CD4-positive, alpha-beta T cell treated with Interleukin-4 for 1 hour (primary cell): ENCODE measurements at regions not wholly inside any gene's neighbourhood (a gene's known extent, or its start where the extent isn't known, plus 50 kb on each side); places are given as distances from the start of the nearest gene placed in this dataset.

Source experiments
- DNase-seq, 2 donors: peaks; one replicate each; pipeline ENCODE4 v3.0.0-alpha.2; 2020 to 2022

DNA sequence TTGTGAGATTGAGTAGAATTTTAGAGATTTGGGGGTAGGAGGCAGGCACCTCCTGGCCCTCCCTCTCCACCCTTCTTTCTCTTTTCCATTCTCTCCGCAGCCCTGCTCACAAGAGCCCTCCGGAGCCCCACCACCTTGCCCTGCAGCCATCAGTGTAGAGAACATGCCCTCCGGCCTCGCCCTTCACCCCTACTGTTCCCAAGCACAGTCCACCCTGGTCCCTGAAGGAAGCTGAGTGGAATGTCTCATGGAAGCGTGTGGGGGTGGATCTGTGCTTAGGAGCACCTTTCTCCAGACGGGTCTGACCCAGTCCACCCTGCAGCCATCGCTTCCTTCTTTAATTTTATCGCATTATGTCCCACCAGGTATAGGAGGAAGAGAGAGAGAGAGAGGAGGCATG lies 267.1 kb downstream of the NSG2 start:
- no peak for DNase-seq

DNA sequence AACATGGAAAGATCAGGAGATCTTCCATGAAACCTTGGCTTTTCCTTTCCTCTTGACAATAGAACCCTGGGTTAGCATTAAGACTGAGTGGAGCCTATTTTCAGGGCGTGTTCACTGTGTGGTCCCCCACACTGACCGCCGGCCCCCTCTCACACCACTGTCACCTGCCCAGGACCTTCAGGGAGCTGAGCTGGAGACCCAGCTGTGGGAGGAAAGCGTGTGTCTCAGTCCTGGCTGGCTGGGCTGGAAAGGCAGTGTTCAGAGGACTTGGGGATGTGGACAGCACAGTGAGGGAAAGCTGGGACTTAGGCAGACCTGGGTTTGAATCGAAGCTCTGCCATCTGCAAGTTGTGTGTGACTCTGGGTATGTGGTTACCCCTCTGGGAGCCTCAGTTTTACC lies 268.1 kb downstream of the NSG2 start:
- DNase-seq, result no peak

DNA sequence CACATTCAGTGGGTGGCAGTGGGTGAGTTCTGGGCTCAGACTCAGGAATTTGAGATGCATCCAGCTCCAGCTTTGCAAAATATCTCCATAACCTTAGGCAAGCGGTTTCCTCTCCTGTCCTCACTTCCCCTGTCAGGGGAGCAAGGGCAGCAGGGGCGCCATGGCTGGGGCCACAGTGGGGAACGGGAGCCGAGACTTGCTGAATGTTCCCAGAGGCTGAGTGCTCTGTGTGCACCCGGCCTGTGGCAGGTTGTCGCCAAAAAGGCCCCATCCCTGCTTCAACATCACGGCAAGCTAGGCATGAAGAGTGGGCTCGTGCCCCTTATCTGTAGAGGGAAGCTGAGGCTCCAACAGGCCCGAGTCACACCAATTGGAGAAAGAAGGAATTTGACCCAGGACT lies 268.8 kb downstream of the NSG2 start:
- DNase-seq, result no peak

DNA sequence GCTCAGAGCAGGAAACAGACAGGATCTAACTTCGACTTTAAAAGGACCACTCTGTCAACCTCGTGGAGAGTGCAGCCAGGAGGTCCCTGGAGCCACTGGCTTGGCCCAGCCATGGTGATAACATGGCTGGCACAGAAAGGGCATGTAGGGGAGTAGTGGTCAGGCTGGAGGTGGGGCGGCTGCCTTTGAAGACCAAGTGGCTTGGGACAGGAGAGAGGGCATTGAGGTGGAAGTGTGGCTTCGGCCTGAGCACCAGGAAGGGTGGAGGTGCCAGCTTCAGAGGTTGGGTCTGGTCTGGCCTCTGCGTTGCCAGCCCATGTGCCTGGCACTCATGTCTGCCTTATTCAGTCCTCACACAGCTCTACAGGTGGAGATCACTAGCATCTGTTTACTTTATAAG lies 270.0 kb downstream of the NSG2 start:
- DNase-seq, result no peak

DNA sequence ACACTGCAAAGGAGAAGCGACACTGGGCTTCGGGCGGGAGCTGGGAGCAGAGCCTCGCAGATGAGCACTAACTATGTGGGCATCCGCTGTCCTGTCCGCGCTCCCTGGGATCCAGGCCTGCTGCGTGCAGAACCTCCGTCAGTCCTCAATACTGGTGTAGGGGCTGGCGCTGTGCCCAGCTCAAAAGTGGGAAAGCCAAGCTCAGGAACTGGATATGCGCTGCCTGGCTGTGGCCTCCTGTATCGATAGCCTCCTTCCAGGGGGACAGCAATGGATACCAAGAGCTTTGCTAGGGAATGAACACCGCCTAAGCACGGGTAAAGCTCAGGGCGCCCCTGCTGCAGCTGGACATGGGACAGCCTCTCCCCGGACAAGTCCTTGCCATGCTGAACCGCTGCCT lies 270.4 kb downstream of the NSG2 start:
- DNase-seq, result no peak

DNA sequence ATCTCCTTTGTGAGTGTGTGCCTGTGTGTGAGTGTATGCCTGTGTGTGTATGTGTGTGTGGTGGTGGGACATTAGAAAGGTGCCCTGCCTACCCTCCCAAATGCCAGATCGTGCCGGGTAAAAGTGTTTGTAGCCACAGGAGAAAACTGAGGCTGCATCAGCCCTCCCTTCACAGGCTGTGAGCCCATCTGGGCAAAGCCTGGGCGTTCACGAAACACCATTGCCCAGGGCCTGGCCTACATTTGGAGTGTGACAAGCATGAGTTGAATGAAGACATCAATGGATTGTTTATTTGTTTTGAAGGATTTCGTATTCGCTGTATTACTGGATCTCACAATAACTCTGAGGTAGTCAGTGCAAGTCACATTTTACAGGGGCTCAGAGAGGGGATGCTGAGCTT lies 270.8 kb downstream of the NSG2 start:
- DNase-seq, result no peak

DNA sequence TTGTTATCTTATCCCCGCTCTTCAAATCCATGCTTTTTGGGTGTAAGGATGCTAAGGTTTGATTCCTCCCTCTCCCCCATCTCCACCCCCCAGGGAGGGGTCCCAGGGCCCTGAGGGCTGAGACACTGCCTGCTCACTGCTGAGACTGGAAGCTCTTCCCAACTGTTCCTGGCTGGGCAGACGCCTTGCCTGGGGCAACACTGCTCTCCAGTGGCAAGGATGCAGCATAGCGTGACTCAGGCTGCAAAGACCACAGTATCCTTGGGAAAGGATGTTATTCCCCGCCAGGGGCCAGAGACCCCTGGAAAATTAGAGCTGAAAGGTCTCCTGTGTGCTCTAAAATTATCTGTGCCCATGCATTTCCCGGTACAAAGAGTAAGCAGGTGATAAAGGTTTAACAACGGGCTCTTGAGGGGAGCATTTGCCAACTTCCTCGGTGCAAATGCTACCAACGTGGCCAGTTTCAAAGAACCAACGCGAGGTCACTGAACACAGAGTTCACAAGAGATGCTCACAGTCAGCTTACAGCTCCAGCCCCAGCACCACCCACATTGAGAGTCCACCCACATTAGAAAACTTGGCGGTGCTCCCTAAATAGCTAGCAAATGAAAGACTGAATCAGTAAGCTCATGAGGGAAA lies 271.9 kb downstream of the NSG2 start:
- no peak for DNase-seq

DNA sequence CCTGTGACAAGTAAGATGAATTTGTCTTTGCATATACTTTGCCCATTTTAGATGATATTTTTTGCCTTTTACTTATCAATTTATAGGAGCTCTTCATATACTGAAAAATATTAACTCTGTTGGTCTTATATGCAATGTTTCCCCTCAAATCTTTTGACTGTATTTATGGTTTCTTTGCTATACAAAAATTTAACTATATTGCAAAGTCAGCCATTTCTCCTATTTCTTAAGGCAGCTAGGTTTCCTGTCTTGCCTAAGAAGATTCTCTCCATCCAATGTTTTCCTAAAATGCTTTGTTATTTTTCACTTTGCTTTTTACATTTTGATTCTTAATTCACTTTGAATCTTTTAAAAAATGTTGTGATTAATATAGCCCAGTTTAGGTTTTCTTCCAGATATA lies 273.1 kb downstream of the NSG2 start:
- no peak for DNase-seq

DNA sequence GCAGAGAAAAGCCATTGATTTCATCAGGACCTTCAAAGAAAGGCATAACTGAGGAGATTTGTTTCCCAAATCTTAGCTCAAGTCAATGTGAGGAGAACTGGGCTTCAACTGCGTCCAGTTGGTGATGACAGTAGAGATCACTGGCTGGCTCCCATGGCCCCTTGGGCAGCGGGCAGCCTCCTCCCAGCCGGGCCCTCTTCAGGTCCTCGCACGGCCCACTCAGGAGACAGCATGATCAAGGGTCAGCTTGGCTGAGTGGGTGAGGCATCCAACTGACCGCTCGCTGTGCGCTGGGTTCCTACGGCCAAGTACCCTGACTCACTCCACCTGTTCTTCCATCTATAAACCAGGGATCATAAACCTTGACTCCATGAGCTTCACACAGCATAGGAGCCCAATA lies 274.0 kb downstream of the NSG2 start:
- DNase-seq, result no peak

DNA sequence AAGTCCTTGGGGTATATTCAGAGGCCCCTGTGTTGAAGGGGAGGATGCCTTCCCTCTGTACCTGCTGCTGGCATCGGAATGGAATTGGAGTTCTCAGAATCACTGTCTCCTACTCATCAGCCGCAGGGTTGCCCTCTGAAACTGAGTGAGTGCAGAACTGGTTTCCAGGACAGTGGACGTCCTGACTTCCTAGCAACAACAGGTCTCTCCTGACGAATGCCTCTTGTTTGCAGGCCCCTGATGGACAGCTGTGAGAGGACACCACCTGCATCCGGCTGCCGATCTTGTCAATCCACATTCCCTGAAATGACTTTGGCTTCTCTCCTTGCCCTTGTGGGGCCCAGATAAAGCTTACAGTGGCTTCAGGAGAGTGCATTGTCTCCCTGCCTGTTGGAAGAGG lies 274.5 kb downstream of the NSG2 start:
- DNase-seq, result no peak

DNA sequence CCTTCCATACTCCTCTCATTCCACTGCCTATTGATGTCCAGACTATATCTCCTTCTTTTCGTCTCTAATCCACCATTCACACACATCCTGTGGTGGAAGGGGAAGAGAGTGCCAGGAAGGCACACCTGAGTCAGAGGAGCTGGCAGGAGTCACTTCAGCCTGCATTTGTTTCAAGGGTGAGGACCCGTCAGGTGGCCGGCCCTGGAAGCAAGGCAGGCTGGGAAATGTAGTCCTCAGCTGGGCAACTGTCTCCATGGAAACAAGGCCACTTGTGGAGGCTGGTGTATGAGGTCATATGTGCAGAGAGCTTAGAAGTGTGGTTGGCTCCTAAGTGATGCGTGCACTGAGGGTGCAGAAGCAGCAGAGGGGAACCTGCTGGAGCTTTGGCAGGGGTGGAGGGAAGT lies 278.4 kb downstream of the NSG2 start:
- no peak for DNase-seq

DNA sequence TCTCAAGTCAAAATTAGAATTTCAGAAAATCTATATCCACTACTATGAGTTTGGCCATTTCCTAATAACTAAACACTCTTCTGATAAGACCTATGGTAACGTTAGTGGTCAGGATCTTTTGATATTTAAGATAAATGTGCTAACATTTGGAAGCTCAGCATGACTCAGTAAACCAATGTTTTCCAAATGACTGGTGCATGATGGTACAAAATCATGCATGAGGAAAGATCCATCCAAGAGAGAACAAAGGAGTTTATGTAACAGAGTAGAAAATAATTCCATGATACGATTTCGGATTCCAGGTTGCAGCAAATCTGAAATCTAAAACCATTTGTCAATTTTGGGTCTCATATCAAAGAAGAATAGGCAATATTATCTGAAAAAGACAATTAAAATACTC lies 279.2 kb downstream of the NSG2 start:
- DNase-seq, result no peak

DNA sequence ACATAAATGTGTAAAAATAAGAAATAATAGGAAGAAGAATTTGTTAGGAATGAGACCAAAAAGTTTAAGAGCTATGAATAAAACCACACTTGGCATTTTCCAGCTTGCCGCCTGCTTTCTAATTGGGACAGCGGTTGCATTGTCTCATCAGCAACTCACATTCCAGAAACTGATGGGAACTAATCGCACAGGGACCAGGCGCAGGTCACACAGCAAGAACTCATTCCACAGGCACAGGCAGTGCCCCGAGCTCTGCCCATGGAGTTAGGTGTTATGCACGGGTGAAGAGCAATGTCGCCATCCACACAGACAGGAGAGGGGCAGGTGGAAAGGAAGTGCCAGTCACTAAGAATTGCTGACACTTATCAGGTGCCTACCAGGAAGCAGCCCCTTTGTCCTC lies 279.9 kb downstream of the NSG2 start:
- DNase-seq, result no peak

DNA sequence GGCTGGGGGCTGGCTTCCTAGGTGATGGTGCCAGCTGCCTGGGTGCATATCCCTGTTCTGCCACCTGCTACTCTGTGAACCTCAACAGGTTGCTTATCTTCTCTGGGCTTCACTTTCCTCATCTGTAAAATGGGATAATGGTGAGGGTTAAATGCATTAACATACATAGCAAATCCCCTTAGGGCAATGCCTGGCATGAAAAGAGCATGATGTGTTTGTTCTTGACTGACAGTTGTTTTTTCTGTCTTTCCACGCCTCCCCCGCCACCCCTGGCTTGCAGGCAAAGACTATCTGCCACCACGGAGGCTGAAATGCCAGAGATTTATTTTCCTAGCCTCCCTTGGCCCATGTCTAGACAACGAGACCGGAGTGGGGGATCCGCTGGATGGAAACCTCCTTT lies 280.5 kb downstream of the NSG2 start:
- no peak for DNase-seq

DNA sequence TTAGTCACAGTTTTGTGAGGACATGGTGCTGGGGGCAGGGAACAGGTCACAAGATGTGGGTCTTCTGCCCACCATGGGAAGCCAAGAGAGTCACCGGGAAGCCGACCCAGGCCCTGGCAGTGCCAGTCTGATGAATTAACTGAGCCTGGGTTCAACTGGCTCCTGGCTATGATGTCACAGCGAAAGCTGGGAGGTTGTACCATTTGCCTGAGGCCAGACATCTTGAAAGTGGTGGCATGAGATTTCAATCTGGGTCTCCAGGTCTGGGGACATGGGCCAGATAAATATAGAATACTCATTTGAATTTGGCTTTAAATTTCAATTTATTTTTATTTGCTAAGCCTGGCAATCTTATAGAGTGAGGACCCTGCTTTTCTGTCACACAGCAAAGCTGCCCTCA lies 280.9 kb downstream of the NSG2 start:
- no peak for DNase-seq

DNA sequence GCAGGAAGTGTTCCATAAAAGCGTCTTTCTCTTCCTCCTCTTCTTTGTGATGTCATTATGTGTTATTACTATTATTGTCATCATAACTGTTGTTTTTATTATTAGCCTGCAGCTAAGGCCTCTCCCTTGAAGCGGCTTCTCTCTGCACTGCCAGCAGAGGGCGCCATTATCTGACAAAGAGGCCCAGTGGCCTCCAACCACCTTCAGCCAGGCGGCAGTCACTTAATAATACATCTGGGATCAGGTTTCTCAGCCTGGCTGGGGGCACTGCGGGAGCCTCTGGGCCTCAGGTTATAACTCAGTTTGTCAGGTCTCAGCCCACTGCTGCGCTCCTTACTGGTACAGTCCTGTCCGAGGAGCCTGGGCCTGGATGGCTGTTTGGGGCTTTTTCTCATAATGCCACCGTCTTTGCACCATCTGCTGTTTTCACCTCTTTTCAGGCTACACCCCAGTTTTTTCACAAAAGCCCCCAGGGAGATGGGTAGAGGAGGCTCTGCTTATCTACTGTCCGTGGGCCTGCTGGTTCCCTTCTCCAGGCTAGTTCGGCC lies 281.9 kb downstream of the NSG2 start:
- DNase-seq, result peak; percentile 19 to 30

DNA sequence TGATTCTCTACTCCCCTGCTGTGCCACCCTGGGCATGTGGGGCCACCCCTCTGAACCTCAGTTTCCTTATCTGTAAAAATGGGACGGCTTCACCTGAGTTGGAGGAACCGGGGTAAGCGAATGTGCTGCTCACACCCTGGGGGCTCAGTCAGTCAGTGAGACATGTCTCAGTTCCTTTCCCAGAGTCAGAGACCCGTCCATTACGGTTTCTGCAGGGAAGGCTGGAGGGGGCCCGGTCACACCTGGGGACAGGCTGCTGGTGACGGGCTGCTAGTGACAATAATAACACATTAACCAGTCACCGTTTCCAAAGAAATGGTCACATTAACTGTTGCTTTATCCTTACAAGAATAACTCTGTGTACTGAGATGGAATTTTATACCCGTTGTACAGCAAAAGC lies 282.4 kb downstream of the NSG2 start:
- no peak for DNase-seq

DNA sequence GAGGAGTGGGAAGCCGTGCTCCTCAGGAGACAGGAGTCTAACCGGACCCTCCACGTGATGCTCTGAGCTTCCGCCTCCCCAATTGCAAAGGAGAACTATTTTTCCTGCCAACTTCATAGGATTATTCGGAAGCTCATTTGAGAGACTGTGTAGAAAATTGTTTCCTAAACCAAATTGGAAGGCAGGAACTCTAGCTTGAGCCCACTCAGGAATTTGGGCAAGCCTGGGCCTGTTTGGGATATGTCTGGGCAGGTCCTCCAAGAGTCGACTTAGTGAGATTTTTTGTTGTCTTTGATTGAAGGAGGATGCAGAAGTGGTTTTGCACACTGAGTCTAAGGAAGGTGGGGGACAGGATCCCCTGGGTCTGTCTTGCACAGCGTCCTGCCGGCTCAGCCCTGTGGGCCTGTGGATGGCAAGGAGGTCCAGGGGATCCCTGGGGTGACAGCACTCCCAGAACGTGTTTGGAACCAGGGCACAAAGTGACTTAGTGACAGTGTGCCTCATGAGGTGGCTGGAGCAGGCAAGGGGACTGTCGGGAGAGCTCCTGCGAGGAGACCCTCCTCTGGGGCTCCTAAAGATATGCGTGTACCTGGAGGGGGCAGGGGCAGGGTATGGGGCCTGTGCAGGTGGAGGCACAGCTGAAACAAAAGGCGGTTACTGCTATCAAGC lies 283.3 kb downstream of the NSG2 start:
- no peak for DNase-seq

DNA sequence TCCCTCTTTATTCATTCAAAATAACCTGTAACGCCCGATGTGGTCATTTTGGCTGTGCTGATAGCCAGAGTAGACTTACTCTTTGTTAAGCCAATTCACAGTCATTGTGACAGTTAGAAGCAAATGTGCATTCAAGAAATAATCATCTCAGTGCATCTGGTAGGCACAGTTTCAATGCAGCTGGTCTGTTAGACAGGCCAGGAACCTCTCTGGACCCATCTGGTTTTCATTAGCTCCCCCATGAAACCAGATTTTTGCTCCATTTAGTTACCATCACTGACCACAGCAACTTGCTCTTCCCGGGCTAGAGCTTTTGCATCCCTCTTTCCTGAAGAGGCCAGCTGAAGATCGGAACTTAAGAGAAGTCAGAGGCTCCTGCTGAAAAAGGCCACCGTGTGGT lies 284.2 kb downstream of the NSG2 start:
- DNase-seq, result no peak

DNA sequence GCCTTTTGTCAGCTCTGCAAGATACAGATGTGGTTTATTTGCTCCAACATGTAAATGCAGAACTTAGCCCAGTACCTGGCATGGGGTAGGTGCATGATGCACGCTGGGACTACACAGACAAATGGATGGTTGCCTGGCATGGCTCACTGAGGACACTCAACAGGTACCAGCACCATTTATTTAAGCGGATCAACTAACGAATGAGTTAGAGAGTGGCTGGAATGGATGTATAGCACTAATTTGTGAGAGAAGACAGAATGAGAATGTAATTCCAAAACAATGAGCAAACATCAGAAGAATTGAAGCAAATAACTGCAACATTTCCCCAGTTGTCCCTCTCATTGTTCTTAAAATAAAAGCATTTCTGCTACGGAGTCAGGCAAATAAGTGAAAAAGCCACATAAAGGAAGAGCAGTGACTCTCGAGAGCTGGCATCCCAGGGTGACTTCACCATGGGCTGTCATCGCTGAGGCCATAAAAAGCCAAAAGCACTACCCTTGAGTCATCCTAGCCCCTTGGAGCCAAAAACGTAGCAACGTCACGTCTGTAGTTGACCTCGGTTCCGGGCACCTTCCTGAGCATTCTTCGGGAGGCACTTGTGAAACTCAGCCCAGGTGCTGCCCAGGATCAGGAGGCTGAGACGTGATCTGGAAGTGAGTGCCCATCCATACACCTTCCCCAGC lies 290.3 kb downstream of the NSG2 start:
- no peak for DNase-seq

DNA sequence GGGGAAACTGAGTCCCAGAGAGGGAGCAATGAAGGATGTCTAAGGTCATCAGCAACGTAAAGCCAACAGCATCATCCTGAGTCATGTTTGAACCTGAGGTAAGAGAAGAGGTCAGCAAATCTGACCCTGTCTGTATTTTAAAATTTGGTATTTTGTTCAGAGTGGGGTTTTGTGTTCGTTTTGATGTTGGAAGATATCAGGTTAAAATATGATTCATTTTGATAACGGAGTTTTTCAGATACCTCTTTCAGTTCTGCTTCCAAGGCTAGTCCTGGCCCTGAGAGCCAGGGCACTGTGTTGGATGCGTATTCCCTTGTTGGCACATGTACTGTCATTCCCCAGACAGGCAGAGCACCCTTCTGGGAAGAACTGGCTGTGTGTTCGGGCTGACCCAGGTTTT lies 291.0 kb downstream of the NSG2 start:
- no peak for DNase-seq

DNA sequence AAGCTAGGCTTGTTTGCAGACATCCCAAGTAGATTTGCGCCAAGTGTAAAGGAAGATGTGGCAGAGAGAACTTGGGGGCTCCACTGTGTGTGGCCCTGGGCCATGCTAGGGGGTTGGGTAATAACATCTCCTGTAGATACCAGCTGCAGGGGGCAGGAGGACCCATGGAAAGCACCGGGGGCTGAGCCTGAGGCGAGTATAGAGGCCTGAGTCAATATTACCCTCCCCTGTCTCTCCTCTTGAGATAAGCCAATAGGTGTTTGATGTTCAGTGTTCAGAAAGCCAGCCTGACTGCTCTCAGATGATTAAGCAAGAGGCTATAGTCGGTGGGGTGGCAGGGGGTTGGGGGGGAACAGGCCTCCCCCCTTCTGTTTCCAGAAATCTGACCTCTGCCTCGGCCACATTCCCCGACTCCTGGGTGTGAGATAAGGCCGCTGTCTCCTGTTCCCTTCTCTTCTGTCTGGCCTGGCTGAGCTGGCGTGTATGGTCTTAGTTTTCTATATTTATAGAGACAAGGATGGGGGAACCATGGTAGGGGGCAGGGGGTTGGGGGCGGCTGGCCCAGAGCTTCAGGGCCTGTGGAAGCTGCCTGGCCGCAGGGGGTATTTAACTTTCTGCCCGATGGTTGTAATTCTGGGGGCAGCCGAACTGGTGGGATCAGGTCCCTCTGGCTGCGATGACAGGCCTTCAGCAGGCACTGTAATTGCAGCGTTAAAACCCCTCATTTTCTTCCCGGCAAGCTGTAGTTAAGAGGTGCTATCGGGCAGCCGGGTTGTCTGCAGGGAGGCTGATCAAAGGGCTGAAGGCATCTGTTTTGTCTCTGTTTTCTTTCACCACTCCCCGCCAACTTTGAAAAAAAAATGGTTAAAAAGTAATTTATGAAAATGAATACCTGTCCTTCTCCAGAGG lies 292.0 kb downstream of the NSG2 start:
- no peak for DNase-seq
